ENCODE measurements at regions not wholly inside any gene's neighbourhood (a gene's known extent, or its start where the extent isn't known, plus 50 kb on each side); places are given as distances from the start of the nearest gene placed in this dataset.
A peak's percentile ranks its signal among the peaks of the same experiment; 100 is the strongest.

DNA sequence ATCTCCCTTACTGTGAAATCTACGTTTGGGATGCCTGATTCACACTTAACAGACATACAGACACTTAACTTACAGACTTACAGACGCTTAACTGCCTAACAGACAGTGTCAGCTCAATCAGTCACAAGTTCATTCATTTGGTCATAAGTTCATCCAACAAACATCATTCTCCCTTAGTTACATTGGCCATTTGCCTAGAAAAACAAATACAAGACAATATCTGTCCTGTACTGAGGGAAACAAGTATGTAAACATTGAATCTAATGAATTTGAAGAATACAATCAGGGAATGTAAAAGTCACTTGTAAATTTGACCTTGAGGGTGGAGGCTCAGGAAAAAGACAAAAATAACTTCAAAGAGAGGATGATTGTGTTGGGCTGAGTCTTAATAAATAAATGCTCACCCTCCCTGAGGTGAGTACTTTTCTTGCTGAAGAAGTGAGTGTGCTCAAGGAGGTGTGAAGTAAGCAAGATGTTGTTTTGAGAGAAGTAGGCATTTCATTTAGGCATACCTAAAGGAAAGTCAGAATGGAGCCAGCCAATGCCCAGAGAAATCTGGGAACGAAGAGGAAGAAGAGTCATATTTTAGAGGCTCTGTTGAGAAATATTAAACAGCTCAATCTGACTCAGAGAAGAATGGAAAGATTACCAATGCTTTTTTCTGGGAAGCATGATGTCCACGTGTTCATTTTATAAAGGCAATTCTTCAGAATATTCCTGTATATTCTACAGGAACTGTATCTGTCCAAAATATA lies 958.4 kb upstream of the SLC10A2 start:
- TF ChIP-seq GATA2 (IDR thresholded peaks at IDR 0.05; ENCODE audit: low read depth, low read length): no peak
- no peak for TF ChIP-seq GATA3 (IDR thresholded peaks at IDR 0.05; ENCODE audit: low read depth, low read length)

DNA sequence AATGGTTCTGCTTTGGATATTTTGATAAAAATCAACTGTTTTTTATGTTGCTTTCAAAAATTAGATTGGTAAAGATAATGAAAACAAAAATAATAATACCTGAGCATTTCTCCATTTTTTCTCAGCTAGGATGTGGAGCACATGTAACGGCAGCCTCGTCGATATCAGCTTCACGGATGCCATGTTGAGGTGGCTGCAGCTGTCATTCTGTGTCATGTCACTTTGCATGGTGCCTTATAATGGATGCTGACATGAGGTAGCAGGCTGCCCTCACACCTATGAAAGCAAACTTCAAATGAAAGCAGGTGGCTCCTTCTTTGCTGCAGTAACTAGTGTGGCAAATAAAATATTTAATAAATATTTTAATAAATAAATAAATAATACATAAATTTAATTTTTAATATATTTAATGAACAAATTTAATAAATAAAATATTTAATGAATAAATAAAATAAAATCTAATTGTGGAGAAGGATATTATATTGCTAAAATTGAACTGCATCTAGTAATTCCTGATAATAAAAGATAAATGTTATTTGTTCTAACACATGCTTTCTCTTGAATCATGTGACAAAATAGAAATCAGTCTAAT lies 955.7 kb upstream of the SLC10A2 start:
- TF ChIP-seq GATA3 (IDR thresholded peaks at IDR 0.05; ENCODE audit: low read depth, low read length) (no peak), GATA2 (IDR thresholded peaks at IDR 0.05; ENCODE audit: low read depth, low read length) (no peak)

DNA sequence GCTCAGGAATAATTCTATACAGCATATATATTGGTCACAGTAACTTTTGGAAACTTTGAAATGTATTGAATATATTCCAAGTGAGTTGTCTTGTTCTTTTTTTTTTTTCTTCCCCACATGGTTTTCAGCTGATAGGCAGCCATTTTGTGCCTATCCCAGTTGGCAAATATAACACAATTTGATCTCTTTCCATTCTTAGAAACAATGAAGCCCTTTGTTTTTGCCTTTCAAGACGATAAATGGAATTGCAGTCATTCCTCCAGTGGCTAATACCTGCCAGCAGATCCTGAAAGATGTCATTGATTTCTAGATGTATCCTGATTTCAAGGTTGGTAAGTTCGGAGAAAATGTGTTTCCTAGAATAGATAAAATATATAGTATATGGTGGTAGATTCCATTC lies 951.1 kb upstream of the SLC10A2 start:
- no peak for TF ChIP-seq GATA3 (IDR thresholded peaks at IDR 0.05; ENCODE audit: low read depth, low read length)
- no peak for TF ChIP-seq GATA2 (IDR thresholded peaks at IDR 0.05; ENCODE audit: low read depth, low read length)

DNA sequence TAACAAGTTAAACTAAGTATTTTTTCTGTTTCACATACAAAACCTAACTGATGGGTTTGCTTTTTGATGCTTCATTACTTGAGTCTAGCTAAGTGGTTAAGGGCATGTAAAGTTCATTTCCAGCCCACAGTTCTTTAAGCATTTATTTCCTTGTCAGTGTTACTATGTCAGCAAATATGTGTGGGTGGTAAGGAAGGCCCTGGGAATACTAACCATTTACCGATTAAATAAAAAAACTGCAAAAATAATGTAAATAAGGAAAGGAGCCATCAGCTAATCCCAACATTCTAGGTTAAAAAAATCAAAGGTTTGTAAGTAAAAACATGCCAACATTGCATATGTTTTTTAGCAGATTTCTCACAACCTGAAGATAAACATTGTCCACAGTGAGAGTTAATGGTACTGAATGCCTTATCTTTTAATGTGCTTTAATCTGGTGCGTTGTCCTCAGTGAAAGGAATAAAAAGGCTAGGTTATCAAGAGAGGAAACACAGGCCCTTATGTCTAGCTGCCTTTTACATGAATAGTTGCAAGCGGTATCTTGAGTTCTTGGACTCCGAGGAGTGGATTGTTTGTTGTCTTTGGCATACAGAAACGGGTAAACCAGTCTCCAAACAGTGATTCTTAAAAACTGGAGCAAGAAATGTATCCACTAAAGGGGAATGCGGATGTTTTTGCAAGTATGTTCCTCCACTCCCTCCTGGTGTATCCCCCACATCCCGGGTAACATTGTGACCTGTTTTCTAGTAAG lies 949.6 kb upstream of the SLC10A2 start:
- TF ChIP-seq GATA3 (IDR thresholded peaks at IDR 0.05; ENCODE audit: low read depth, low read length): no peak
- no peak for TF ChIP-seq GATA2 (IDR thresholded peaks at IDR 0.05; ENCODE audit: low read depth, low read length)

DNA sequence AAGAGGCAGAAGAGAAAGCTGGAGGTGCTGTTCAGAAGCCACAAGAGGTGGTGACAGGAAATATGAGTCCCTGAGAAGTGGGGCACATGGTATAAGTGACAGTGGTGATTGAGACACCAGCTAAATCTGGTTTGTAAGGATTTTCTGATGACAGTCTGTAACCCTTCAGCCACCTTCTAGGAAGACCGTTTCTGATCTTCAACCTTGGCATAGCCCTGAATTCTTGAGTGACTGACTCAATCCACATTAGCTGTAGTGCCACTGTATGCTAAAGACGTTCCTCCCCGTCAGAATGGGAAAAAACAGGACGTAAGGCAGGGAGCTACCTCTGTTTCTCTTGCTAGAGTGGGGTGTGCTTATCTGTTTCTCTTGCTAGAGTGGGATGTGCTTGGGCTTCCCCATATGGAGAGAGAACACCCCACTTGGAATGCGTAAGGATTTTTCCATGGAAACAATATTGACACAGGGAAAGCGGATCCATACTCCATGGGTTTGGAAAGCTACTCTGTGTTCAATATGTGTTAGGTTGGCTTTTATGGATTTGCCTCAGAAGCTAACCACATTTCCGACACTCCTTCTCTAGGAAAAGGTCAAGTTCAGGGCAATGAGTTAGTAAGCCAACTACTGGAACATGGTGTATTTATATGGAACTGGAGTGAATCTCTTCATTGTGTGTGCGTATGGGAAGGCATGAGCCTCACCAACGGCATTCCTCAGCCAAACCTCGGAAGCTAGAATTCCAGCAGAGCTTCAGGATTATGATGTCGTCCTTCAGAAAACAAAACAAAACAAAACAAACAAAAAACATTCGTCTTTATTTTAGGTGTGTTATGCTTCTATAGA lies 948.8 kb upstream of the SLC10A2 start:
- TF ChIP-seq GATA2 (IDR thresholded peaks at IDR 0.05; ENCODE audit: low read depth, low read length) (no peak), GATA3 (IDR thresholded peaks at IDR 0.05; ENCODE audit: low read depth, low read length) (no peak)

DNA sequence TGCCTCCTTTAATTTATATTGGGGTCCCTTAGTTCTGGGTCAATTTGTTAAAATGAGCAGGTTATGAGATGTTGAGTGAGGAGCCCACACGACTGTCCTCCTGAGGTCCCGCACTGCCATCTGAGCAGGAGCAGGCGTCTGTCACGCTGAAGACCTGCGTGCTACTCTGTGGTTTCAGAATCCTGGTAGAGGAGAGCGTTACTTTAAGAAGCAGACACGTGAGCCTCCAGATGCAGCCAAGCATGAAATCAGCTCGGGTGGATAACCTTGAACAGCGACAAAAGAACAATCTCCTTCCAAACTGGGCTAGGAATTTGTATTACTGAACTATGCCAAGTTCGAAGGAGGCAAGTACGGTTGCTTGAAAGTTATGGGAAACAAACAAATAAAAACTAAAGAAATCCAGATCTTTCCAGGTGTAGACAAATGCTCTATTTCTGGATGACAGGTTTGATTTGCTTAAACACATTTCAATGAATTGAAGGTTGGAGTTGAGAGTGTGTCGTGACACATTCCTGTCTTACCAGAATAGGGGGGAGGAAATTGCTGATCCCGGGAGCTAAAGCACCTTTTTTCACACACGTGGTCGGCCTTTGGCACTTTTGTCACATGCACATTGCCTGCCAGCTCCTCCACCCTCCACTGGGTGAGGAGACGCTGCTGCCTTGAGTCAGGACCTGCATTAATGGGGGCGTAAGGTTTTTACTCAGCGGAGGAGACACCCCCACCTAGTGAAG lies 945.5 kb upstream of the SLC10A2 start:
- TF ChIP-seq GATA3 (IDR thresholded peaks at IDR 0.05; ENCODE audit: low read depth, low read length) (no peak), GATA2 (IDR thresholded peaks at IDR 0.05; ENCODE audit: low read depth, low read length) (no peak)

DNA sequence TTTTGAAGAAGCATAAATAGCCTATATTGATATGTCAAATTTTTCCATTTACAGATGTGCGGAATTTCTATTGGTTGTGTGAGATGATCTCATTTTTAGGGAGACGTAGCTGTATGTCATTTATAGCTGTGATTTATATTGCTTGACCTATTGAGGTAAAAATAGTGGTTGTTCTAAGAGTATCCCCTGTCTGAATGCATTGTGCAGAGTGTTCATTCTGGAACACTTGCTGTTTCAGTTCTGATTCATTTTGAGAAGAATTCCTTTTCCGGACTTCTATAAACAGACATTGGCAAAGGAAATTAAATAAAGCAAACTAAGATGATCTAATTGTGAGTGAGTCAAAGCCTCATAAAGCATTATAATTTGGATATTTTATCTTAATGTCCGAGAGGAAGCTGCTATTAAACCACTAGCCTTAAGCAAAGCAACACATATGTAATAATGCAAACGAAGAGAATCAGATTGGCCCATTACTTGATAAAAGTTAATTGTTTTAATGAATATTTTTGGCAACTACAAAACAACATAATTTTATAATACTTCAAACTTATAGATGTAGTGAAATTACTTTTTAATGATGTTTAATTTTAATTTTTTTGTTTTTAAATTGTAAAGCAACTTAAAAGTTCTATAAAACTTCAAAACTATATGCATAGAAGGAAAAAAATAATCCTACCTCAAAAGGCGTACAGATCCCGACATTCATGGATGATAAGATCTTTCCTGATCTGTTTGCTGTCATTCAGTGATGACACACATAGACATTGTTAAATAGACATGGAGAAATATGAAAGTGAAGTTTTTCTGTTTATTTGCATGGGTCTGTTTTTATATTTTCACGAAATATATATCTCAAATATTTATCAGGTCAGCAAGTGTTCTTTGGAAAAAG lies 942.6 kb upstream of the SLC10A2 start:
- peak; percentile 91 for TF ChIP-seq GATA3 (IDR thresholded peaks at IDR 0.05; ENCODE audit: low read depth, low read length)
- TF ChIP-seq GATA2 (IDR thresholded peaks at IDR 0.05; ENCODE audit: low read depth, low read length): peak; percentile 36

DNA sequence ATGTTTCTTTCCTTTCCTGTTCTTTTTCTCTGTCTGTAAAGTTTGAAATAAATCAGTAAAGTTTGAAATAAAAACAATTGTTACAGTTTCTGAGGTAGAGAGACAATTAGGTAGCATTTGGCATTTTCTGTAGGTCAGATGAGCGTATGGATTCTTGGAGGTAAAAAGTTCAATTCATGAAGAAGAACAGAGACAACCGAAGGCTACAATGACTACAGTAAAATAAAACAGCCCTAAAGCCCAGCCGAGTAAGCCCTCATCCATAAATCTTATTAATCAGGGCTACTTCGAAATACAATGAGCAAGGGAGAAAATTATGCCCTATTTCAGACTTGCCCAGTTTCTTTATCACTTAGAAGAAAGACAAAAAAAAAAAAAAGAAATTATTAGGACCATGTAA lies 941.9 kb upstream of the SLC10A2 start:
- TF ChIP-seq GATA3 (IDR thresholded peaks at IDR 0.05; ENCODE audit: low read depth, low read length) (no peak), GATA2 (IDR thresholded peaks at IDR 0.05; ENCODE audit: low read depth, low read length) (no peak)

DNA sequence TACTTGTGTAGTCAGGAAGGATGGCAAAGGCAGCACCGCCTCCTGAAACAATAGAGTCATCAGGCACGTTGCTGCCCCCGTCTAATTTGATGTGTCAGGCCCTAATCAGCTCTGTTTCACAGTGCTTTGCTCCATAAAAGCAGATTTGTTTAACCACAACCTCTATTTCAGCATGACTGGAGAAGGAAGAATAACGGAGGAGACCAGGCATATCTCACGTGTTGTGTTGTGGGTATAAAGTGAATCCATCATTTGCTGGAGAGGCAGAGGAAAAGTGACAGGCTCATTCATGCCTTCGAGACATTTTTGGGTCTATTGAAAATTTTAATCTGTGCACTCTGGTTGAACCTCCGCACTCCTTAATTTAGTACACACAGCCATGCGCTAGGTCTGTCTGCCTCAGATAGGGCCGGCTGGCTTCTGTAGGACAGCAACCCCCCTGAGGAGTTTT lies 940.4 kb upstream of the SLC10A2 start:
- peak; percentile 43; the same call in 1 of the 2 replicates for TF ChIP-seq GATA2 (IDR thresholded peaks at IDR 0.05; ENCODE audit: low read depth, low read length)
- no peak for TF ChIP-seq GATA3 (IDR thresholded peaks at IDR 0.05; ENCODE audit: low read depth, low read length)

DNA sequence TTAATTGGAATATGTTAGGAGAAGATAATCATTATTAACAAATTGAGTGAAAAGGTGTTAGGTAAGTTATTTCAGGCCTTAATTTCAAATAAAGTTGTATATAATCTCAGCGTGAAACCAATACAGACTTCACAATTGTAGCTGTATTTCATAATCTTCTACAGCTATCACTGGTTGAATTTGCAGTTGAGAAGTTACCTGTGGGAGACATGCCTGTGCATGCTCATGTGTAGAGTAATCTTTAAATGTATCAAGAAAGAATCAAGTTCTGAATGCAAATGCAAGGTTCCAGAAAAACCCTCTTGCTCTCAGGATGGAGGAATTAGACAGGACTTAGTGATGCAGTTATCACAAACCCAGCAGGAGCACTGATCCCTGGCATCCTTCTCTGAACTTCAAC lies 938.4 kb upstream of the SLC10A2 start:
- no peak for TF ChIP-seq GATA2 (IDR thresholded peaks at IDR 0.05; ENCODE audit: low read depth, low read length)
- no peak for TF ChIP-seq GATA3 (IDR thresholded peaks at IDR 0.05; ENCODE audit: low read depth, low read length)

DNA sequence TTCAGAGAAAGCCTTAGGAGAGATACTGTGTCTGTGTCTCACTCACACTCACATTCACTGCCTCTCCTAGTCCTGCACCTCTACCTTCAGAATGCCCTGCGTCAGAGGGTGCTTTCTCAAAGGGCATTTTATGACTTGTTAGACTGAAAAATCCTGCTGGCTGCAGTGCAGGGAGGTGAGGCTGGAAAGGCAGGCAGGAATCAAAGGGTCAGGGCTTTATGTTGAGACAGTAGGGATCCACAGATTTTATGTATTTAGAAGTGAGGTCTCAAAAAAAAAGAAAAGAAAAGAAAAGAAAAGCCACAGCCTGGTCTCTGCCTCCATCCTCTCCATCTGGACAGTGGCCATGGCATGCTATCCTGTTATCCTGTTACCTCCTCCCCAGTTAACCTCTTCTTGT lies 936.0 kb upstream of the SLC10A2 start:
- TF ChIP-seq GATA3 (IDR thresholded peaks at IDR 0.05; ENCODE audit: low read depth, low read length) (no peak), GATA2 (IDR thresholded peaks at IDR 0.05; ENCODE audit: low read depth, low read length) (no peak)

DNA sequence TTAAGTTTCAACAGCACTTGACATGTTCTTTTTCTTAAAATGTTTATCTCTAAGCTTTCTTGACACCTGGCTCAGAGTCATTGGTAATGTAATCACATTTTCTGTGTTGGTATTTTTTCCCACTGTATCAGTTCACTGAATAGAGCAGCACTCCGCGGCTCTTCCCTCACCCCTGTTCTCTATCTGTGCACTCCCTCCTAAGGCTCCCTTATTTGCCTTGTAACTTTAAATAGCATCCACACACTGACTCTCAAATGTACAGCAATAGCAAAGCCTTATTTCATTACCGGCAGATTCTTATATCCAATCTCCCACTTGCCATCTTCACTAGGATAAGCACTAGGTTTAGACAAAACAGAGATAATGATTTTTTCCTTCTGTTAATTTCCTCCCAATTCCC lies 935.5 kb upstream of the SLC10A2 start:
- TF ChIP-seq GATA3 (IDR thresholded peaks at IDR 0.05; ENCODE audit: low read depth, low read length): no peak
- TF ChIP-seq GATA2 (IDR thresholded peaks at IDR 0.05; ENCODE audit: low read depth, low read length): no peak

Measured in SH-SY5Y (cell line).